ENCODE measurements at regions not wholly inside any gene's neighbourhood (a gene's known extent, or its start where the extent isn't known, plus 50 kb on each side); places are given as distances from the start of the nearest gene placed in this dataset.

GRCh38 chr5:158552241-158552640 is 547.5 kb downstream of the EBF1 start:
- DNase-seq, result no peak

DNA sequence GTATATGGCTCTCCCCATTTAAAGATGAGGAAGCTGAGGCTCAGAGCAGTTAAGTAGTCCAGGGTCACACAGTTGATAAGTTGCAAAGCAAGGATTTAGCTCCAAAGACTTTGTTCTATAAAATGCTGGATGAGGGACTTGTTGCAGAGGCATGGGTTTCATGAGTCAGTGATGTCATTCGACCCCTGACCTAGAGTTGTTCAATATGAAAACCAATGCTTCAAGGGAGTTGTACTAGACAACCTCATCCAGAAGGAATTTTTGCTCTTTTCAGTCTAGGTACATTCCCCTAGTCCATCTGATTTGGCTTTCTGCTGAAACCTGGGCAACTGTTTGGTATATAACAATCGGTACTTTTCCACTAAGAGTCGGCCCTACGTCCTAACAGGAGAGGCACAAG is 550.4 kb downstream of the EBF1 start:
- DNase-seq, result no peak

DNA sequence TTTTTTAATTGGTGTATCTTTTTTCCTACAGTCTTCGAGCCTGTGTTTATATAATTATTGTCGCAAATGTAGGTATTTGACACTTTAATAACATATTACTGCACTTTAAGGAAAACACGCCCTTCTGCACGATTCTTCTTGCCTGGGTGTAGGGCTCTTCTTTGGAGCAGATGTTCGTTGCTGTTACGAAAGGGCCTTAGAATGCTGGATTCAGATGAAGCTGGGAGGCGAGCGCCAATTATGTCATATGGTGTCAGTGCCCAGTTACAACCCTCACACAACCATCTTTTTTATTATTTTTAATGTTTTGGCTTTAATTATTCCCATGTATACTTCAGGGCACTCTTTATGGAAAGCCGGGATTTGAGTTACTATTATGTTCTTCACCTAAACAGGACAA is 553.0 kb downstream of the EBF1 start:
- no peak for DNase-seq

DNA sequence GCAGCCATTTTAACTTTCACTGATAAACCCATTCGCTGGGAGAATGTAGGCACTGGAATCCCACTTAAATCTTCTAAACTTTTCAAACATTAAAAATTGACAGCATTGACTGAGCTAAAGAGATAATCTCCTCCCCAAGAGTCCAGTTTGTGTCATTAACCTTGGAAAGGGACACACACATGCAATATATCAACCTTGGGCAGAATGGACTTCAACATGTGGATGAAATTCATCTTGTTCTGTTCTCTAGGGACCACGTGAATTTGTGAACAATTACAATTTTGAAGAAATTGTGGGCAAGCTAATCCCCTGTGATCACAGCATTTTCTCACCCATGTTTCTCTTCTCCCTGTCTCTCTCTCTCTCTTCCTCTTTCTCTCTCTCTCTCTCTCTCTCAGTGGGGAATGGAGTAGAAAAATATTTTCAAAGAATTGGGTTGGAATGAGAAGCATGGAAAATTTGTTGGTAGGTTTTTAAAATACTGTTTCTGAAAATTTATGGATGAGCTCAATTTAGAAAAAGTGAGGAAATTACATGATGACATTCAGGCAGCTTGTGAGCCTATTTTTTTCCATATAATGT is 553.7 kb downstream of the EBF1 start:
- DNase-seq, result no peak

DNA sequence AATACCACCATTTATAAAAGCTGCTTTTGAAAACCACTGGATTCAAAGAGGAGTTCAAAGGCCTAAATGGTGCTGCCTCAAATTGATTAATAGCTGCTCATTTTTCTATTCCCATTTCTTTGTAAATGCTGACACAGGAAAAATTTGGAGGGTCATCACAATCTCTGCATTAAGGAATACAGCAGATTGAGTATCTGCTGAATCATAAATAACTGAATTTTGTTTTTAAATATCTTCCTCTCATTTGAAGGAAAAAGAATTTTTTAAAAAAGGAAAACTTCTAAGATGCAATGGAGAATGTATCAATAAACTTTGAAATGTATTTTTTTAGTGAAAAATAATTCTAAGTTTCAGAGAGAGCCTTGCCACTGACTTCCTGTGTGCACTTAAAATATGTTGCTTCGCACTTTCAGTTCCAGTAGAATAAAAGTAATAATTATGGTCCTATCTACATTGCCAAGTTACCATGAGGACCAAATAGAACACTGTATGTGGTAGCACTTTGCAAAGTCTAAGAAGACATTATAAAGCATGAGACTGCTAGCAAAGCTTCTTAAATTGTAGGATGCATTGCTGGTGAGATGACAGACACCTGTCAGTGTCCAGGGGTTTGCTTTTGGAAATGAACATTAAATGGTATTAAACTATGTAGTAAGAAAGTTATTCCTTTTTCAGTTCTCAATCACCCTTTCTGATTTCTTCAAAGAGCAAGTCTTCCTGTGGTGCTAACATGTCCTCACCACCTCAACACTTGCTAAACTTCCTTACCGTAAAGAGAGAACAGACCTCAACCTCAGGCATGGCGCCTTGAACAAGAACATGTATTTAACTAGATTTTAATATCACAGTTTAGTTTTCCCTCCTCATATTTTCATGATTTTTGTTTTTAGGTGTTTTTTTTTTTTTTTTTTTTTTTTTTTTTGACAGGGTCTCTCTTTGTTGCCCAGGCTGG is 555.1 kb downstream of the EBF1 start:
- DNase-seq, result no peak

- no peak for DNase-seq
Measured at GRCh38 chr5:158543539-158544387, 556.0 kb downstream of the EBF1 start.

- no peak for DNase-seq
Measured at GRCh38 chr5:158541536-158542297, 558.0 kb downstream of the EBF1 start.

DNA sequence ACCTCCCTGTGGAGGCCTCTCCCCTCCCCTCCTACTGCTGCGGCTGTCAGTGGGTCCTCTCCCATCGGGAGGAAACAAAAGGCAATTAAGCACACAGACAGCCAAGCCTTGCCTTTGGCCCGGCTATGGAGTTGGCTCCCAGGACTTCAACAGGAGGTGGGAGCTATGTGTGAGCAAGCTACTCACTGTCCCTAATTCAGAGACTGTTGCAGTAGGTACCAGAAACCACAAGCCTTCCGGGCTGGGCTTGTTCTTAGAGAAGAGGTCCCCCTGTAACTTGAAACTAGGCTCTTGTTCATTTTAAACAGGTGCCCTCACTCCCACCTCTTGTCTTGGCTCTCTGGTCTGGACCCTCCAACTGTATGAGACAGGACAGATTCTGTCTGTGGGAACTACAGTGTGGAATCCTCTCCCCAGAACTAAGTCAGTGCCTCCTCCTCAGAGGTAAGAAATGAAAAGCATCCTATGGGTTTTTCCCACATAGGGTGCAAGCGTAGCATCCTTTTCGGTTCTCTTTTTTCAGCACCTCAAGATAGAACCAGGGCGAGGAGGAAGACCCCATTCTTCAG is 561.1 kb downstream of the EBF1 start:
- no peak for DNase-seq

GRCh38 chr5:158537366-158537765 is 562.4 kb downstream of the EBF1 start:
- no peak for DNase-seq

DNA sequence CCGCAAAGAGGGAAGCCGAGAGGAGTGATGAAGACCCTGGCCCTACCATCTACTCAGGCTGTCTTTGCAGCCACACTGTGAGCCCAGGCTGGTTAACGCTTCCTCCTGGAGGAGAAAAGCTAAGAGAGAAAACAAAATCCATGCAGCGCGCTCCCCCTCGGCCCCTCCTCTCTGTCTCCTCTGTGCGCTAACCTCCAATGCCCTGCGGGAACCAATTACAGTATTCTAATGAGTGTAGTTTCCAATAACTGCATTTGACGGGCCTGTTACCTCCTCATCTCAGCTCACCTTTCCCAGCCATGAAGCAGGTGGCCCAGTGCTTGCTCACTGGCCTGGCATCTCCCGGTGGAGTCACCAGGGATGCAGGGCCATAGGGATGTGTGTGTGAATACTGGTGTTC is 565.5 kb downstream of the EBF1 start:
- no peak for DNase-seq

DNA sequence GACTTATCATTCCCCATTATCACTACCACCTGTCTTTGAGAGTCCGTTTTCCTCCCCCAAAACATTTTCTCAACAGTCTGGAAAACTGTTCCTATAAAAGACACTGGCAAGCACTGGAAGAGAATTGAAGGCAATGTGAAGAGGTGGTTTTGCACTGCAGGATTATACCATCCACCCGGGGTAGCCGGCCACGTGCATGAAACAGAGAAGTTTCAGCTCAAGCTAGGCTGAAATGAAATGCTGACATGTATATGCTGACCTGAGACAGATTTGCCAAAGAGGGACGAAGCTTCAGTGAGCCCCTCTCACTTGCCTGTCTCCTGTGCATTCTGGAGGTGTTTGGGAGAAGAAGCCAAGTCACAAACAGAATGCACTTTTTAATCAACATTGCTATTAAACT is 567.0 kb downstream of the EBF1 start:
- DNase-seq, result no peak

- no peak for DNase-seq
Measured at GRCh38 chr5:158531860-158532259, 567.9 kb downstream of the EBF1 start.

GRCh38 chr5:158530115-158530514 is 569.6 kb downstream of the EBF1 start:
- no peak for DNase-seq

GRCh38 chr5:158529454-158529853 is 570.3 kb downstream of the EBF1 start:
- no peak for DNase-seq

GRCh38 chr5:158525663-158526062 is 574.1 kb downstream of the EBF1 start:
- no peak for DNase-seq

- no peak for DNase-seq
Measured at GRCh38 chr5:158524070-158524469, 575.6 kb downstream of the EBF1 start.

GRCh38 chr5:158522776-158523175 is 576.9 kb downstream of the EBF1 start:
- DNase-seq, result no peak

GRCh38 chr5:158521995-158522394 is 577.7 kb downstream of the EBF1 start:
- DNase-seq, result no peak

DNA sequence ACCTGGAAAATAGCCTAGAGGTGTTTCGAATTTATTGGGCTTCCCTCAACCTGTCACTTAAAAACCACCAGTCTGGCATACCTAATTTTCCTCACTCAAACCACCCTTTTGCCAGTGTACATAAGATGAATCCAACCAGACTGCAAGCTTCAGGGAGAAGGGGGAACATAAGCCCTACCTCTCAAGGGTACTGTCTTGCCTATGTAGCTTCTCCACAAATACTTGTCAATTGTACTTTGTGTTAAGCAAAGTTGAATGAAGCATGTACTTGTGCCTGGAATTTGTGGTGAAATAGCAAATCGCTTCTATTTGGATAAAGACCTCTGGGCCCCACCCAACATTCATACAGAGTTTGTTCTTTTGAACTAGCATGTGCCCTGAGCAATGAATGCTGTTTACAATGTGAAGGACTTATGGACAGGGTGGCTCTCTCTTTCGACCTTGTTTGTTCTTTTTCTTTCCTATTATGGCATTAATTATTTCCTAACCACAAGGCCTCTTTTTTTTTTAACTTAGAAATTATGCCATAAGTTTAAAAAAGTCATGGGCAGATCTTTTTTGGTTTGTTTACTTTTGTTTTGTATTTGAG is 580.2 kb downstream of the EBF1 start:
- DNase-seq, result no peak

DNA sequence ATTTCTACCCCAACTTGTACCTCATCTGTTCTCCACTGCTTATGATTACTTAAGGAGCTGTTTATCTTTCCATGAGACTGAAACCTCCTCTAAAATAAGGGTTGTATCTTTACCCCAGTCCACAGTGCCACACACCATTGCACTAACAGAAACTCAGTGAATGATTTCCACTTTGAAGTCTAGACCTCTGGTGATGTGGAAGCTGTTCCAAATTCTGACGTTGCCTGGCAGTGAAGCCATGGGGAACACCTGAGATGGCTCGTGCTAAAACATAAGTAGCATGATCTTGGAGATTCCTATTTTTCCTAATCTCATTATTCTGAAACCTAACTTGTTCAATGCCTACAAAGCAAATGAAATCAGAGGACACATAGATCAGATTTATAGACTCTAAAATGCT is 583.2 kb downstream of the EBF1 start:
- no peak for DNase-seq

GRCh38 chr5:158514986-158515359 is 584.7 kb downstream of the EBF1 start:
- no peak for DNase-seq
